Stimulated activated CD8-positive, alpha-beta memory T cell treated with anti-CD3 and anti-CD28 coated beads, Interleukin-7, amount 100 ng/mL, for 1 hour (primary cell): ENCODE measurements at regions not wholly inside any gene's neighbourhood (a gene's known extent, or its start where the extent isn't known, plus 50 kb on each side); places are given as distances from the start of the nearest gene placed in this dataset.
"Not testable (repeated sequence)": the region's sequence is repeated elsewhere in the genome, so short reads cannot be mapped to it uniquely, and the experiment has no call there.

Source experiments
- DNase-seq, 2 donors: peaks; one replicate each; pipeline ENCODE4 v3.0.0-alpha.2; 2020; ENCODE audit warnings: low read depth in 2 of 2

GRCh38 chr18:46179306-46179705, 75.1 kb downstream of the HAUS1 start:
- no peak for DNase-seq

- no peak for DNase-seq
Measured at GRCh38 chr18:46182633-46183358, 78.6 kb downstream of the HAUS1 start.

GRCh38 chr18:46184296-46184695, 80.1 kb downstream of the HAUS1 start:
- not testable (repeated sequence) for DNase-seq

DNA sequence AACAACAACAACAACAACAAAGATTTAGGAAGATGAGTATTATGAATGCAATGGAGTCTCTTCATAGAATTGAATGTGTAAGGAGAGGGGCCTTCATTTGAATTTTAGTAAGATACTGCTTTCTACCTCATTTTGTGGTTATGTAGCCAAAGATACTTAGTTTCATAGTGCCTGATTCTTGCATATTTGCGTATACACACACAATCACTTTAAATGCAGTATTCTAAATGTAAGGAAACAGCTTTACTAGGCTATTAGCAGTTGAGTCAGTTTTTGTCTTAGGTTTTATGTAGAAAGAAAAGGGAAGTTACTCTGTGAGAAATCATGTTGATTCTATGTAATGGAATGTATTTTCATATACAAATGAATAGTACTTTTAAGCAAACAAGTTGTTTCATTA, 80.5 kb downstream of the HAUS1 start:
- DNase-seq, result no peak

- no peak for DNase-seq
Measured at GRCh38 chr18:46190667-46191066, 86.5 kb downstream of the HAUS1 start.

- DNase-seq, result no peak
Measured at GRCh38 chr18:46196627-46197243, 92.5 kb downstream of the HAUS1 start.

DNA sequence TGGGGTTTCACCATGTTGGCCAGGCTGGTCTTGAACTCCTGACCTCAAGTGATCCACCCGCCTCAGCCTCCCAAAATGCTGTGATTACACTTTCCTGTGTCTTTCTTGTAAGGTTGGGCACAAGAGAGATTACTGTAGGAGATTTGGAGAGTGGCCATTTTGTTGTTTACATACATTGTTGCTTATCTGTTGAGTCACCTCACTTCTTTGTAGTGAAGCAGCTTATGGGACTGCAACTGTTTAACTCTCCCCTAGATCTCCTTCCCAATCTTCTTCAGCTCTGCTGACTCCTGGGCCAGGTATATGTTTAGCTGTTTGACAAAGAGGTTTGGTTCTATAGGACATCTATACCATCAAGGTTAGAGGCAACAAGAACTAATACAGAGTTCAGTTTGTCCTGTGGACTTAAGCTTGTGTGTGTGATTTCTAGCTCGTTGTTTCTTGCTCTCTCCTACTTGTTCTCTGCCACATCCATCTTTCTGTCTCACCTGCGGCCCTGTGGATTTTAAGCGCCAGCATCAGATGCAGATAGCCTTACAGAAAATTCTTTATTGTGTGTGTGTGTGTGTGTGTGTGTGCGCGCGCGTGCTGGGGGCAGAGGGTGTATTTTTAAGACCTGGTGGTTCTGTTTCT, 95.4 kb downstream of the HAUS1 start:
- no peak for DNase-seq

DNA sequence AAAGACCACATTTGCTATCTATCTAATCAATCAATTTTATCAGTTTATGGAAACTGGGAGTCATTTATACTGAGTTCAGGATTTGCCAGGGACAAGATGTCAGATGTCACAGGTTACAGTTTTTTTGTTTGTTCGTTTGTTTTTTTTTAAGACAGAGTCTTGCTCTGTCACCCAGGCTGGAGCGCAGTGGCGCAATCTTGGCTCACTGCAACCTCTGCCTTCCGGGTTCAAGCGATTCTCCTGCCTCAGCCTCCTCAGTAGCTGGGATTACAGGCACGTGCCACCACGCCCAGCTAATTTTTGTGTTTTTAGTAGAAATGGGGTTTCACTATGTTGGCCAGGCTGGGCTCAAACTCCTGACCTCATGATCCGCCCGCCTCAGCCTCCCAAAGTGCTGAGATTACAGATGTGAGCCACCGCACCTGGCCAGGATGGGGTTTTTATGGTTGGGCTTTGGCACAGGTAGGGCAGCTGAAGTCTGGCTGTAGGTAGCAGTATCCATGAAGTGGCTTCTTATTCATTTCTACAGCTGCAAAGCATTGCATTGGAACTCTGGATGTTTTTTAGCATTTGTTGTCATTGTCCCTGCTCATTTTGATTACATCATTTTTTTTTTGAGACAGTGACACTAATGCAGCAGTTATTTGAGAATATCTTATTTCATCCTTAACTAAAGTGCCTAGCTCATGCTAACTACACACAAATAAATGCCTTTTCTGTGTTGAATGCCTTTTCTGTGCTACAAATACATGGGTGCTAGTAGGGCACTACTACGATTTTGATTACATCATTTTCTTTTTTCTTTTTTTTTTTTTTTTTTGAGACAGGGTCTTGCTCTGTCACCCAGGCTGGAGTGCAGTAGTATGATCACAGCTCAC, 96.2 kb downstream of the HAUS1 start:
- DNase-seq, result not testable (repeated sequence)

GRCh38 chr18:46204143-46204542, 100.0 kb downstream of the HAUS1 start:
- DNase-seq, result no peak

GRCh38 chr18:46207985-46208384, 103.8 kb downstream of the HAUS1 start:
- no peak for DNase-seq

GRCh38 chr18:46209161-46209560, 105.0 kb downstream of the HAUS1 start:
- no peak for DNase-seq

DNA sequence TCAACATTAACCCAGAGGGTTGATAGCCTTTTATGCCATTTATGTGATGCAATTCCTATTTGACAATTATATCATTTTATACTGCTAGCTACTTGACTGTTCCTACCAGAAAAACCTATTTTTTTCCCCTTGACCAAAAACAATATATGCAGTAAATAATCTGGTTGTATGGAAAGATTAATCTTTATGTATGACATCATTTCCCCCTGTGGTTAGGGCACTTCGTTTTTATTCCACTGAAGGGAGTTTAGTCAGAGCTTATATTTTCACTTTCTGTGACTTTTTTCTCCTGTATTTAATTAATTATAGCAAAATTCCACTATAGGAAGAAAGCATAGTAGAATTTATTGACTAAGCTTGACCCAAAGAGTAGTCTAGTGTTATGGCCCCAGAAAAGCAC, 107.6 kb downstream of the HAUS1 start:
- no peak for DNase-seq

DNA sequence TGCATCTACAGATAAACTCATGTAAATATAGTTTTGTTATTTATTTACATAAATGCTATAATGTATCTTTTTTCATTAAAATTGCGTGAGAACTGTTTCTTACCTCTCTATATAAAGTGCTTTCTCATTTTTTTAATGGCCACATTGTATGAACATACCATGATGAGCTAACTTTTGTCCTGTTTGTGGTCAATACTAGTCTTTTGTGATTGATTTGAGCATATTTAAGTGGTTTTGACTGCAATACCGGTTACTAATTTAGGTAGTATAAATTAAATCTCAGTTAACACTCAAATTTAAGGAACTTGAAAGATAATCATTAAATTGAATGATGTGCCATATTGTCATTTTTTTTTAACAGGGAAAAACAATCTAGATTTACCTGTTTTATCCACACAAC, 108.2 kb downstream of the HAUS1 start:
- DNase-seq, result no peak

GRCh38 chr18:46213295-46213694, 109.1 kb downstream of the HAUS1 start:
- no peak for DNase-seq

DNA sequence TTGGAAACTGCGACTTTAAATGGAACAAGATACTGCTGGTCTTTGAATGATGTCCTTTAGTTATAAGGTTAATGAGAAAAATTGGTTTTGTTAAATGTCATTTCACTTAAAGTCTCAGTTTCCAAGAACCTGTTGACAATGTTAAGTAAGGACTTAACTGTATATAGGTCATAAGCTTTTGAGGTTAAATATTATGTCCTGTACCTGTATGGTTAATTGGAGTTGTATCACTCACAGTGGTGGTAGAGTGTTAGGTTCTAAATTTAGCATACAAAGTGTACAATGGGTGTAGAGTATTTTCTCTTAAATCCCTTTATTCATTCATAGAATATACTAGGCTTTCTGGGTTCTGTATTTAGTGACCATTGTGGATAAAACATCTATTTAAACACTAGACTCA, 110.2 kb downstream of the HAUS1 start:
- DNase-seq, result no peak

GRCh38 chr18:46215902-46216723, 111.9 kb downstream of the HAUS1 start:
- no peak for DNase-seq

GRCh38 chr18:46220116-46220515, 115.9 kb downstream of the HAUS1 start:
- no peak for DNase-seq

DNA sequence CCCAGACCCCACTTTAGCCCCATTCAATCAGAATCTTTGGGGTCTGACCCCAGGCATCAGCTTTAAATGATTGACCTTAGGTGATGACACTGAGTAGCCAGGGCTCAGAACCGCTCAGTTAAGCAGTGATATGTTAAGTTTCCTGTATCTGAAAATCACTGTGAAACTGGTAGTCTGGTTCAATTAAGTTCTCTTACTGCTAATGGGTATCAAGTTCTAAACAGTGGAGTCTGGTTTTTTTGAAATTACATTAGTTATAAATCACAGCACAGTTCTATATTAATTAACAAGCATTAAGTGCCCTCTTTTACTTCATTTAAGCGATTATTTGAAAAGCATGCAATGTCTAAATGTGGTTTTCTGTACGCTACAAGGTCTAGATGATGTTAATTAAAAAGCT, 117.9 kb downstream of the HAUS1 start:
- no peak for DNase-seq

- DNase-seq, result no peak
Measured at GRCh38 chr18:46222710-46223360, 118.7 kb downstream of the HAUS1 start.

- no peak for DNase-seq
Measured at GRCh38 chr18:46224181-46224775, 120.1 kb downstream of the HAUS1 start.
